Suprapubic skin (tissue), 3 donors: ENCODE measurements at regions not wholly inside any gene's neighbourhood (a gene's known extent, or its start where the extent isn't known, plus 50 kb on each side); places are given as distances from the start of the nearest gene placed in this dataset.

Experiments used
- CTCF ChIP-seq, 2 donors: fragments of 200-600 bp in 1 of 2; fragments of 450-650 bp in 1 of 2; sonication (generic) in 1 of 2; IDR thresholded peaks; one replicate each; pipeline ENCODE4 v1.5.1; 2016 to 2019; ENCODE audit warnings: antibody characterized with exemption in 2 of 2, mild to moderate bottlenecking in 1 of 2, moderate library complexity in 1 of 2
- POLR2AphosphoS5 ChIP-seq, 3 donors: sonication (generic); formaldehyde crosslinking; IDR thresholded peaks; one replicate each; pipeline ENCODE4 v1.6.1; 2017; ENCODE audit warnings: antibody characterized with exemption in 3 of 3

- TF ChIP-seq CTCF (IDR thresholded peaks at IDR 0.05): no peak
- no peak for TF ChIP-seq POLR2AphosphoS5 (IDR thresholded peaks at IDR 0.05)
Observed at GRCh38 chr11:15699978-15700377, 585.3 kb downstream of the INSC start.
